Panc1 (cell line): ENCODE measurements at regions not wholly inside any gene's neighbourhood (a gene's known extent, or its start where the extent isn't known, plus 50 kb on each side); places are given as distances from the start of the nearest gene placed in this dataset.
"Not testable (repeated sequence)": the region's sequence is repeated elsewhere in the genome, so short reads cannot be mapped to it uniquely, and the experiment has no call there.

Source experiments
- POLR2AphosphoS5 ChIP-seq: IDR thresholded peaks from 2 replicates; pipeline ENCODE4 v1.6.1; 2012; ENCODE audit warnings: mild to moderate bottlenecking, low read depth, low read length, moderate library complexity
- SIN3A ChIP-seq: IDR thresholded peaks from 2 replicates; pipeline ENCODE4 v1.6.1; 2012; ENCODE audit warnings: low read depth, mild to moderate bottlenecking, low read length, moderate library complexity, borderline replicate concordance; ENCODE audit not compliant: insufficient read depth
- TF ChIP-seq, protein P1 (sequence below): fragments of 450-650 bp; IDR thresholded peaks from 2 replicates; pipeline ENCODE4 v1.5.1; 2017; ENCODE audit warnings: mild to moderate bottlenecking

DNA sequence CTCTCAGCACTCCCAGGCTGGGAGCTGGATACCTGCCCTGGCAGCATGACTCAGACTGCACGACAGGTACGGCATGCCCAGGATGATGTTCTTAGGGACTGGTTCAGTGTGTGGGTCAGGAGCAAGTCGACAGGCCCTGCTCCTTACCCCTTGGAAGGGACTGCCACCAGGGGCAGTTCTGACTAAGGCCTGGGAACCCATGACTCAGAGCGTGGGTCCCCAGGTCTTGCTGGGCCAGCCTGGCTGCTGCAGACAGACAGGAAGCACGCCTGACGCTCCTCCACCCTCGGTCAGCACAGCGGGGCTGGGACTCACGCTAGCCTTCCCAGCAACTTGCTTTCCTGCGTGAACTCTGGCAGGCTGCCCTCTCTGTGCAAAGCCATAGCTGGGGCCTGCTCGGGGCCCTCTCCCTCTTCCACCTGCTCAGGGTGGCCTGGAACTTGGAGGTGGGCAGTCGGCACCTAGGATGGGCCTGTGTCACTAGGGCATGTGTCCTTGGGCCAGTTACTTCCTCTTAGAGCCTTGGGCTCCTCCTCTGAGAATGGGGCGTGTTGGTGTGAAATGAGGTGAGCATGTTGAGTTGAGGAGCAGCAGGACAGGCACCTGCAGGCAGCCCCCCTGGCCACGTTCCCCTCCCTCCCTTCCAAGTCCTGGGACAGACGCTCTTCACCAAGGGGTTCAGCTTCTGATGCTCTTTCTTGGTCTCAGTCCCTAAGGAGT lies 127.0 kb upstream of the AKAP13 start:
- TF ChIP-seq SIN3A, POLR2AphosphoS5: not testable (repeated sequence)
- TF ChIP-seq, protein P1, sequence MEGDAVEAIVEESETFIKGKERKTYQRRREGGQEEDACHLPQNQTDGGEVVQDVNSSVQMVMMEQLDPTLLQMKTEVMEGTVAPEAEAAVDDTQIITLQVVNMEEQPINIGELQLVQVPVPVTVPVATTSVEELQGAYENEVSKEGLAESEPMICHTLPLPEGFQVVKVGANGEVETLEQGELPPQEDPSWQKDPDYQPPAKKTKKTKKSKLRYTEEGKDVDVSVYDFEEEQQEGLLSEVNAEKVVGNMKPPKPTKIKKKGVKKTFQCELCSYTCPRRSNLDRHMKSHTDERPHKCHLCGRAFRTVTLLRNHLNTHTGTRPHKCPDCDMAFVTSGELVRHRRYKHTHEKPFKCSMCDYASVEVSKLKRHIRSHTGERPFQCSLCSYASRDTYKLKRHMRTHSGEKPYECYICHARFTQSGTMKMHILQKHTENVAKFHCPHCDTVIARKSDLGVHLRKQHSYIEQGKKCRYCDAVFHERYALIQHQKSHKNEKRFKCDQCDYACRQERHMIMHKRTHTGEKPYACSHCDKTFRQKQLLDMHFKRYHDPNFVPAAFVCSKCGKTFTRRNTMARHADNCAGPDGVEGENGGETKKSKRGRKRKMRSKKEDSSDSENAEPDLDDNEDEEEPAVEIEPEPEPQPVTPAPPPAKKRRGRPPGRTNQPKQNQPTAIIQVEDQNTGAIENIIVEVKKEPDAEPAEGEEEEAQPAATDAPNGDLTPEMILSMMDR = not testable (repeated sequence)
